Testis (tissue), 2 donors: ENCODE measurements at regions not wholly inside any gene's neighbourhood (a gene's known extent, or its start where the extent isn't known, plus 50 kb on each side); places are given as distances from the start of the nearest gene placed in this dataset.

Source experiments
- POLR2A ChIP-seq: fragments of 450-650 bp; IDR thresholded peaks from one replicate; pipeline ENCODE4 v1.6.1; 2017; ENCODE audit warnings: antibody characterized with exemption, mild to moderate bottlenecking, moderate library complexity
- TF ChIP-seq, protein P1 (sequence below), 3 experiments: fragments of 450-650 bp in 2 of 3; fragments of 200-600 bp in 1 of 3; sonication (generic) in 1 of 3; IDR thresholded peaks; one replicate each; pipeline ENCODE4 v1.5.1; 2016 to 2019; ENCODE audit warnings: antibody characterized with exemption in 3 of 3, mild to moderate bottlenecking in 2 of 3, moderate library complexity in 1 of 3

- TF ChIP-seq, protein P1, sequence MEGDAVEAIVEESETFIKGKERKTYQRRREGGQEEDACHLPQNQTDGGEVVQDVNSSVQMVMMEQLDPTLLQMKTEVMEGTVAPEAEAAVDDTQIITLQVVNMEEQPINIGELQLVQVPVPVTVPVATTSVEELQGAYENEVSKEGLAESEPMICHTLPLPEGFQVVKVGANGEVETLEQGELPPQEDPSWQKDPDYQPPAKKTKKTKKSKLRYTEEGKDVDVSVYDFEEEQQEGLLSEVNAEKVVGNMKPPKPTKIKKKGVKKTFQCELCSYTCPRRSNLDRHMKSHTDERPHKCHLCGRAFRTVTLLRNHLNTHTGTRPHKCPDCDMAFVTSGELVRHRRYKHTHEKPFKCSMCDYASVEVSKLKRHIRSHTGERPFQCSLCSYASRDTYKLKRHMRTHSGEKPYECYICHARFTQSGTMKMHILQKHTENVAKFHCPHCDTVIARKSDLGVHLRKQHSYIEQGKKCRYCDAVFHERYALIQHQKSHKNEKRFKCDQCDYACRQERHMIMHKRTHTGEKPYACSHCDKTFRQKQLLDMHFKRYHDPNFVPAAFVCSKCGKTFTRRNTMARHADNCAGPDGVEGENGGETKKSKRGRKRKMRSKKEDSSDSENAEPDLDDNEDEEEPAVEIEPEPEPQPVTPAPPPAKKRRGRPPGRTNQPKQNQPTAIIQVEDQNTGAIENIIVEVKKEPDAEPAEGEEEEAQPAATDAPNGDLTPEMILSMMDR (IDR thresholded peaks at IDR 0.05) = no peak
- no peak for TF ChIP-seq POLR2A
Measured at GRCh38 chr4:159023741-159024140, 79.1 kb upstream of the RAPGEF2 start.
